ENCODE measurements at regions not wholly inside any gene's neighbourhood (a gene's known extent, or its start where the extent isn't known, plus 50 kb on each side); places are given as distances from the start of the nearest gene placed in this dataset.
"Not testable (repeated sequence)": the region's sequence is repeated elsewhere in the genome, so short reads cannot be mapped to it uniquely, and the experiment has no call there.

DNA sequence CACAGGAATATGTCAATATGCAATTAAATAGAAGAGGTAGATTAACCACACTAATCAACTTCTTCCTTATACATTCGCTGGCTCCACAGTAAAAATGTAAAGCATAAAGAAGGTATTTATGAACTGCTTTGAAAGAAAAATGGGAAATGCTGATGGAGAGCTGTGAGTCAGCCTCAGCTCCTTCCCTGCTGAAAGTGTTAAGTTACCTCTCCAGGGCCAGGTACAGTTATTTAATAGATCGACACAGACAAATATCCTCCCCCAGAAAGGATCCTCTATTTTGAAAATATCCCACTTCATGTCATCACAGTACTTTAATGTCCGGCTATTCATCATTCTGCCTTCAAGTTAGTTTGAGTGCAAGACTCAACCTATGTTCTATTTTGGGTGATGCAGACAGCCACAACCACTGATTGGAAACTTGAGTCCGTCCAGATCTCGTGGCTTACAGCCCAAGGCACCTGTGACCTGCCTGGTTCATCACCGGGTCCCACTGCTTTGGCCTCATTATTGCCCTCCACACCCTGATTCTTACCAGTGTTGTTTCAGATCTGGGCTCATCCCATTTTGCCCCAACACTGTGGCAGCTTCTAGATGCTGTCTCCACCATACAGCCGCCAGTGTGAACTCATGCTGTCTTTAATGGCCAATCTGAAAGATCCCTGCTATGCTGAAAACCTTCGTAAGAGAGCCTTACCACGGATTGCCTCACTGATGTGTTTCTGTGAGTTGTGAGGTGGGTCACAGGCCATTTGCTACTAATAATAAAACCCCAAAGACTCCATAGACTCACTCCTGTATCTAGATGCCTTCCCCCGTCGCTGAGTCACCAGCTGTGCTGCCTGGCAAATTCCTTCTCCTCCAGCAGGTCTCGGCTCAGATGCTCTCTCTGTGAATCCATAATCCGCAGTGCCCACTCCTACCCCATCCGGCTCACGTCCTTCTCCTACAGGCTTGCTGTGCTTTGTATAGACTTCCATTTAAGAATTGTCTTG is 56.2 kb upstream of the DDAH1 start:
- intact Hi-C loops (cut with DNase I); DNase-seq: not testable (repeated sequence)
- peak; percentile 21 for ATAC-seq (ENCODE audit: poor library complexity)

DNA sequence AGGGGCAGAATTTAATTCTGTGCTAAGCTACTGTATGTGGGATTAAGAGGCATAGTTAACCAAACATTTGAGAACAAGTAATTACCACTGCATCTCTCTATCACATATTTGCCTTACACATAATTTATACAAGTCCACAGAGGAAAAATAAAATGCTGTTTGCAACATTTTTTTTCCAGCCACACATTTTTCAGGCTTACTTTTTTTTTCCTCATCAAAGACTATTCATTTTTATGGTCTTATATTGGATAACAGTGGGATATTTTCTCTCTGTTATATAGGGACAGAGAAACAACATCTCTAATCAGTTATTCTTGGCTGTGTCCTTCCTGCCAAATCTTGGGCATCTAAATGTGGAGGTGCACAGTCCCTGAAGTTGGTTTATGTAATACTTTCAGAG is 57.5 kb upstream of the DDAH1 start:
- intact Hi-C loops (cut with DNase I); DNase-seq; ATAC-seq (ENCODE audit: poor library complexity): not testable (repeated sequence)

DNA sequence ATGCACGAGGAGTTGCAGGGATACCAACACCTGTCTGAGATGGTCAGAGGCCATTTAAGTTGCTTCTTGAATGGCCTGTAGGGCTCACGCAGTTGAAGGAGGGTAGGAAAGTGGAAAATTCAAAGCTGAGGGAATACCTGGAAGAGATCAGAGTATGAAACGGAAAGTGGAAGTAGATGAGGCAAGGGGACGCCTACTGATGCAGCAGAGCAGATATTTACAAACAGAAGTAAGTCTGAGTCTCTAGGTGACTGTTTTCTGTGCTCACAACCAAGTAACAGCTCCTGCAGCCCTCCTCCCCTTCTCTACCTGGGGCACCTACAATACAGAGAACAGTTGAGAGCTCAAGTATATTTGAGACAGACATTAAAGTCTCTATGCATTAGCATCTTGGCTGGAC is 57.5 kb upstream of the CCN1 start:
- DNase-seq; intact Hi-C loops (cut with DNase I); ATAC-seq (ENCODE audit: poor library complexity): not testable (repeated sequence)

DNA sequence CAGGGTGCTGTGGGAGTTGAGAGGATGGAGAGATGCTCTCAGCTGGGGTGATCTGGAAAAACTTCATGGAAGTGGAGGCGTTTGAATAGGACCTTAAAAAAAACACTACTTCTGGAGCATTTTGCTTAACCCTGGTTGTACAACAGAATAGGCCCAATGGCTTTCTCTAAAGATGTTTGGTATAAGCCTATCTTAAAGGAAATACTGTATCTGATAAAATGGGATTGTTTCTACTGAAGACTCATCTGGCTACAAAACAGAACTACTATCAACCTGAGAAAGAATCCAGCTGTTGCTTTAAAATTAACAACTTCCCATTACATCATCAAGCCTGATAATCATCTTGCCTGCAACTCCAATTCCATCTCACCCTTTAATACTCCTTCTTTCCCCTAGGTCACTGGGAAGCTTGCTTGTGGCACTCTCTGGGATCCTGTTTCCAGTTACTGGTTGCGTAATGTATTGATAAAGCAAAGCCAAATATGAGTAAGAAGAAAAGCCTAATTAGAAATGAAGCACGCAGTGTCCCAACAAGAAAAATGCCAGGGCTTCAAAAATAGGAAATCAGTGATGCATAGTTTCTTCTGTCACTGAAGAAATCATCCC is 56.2 kb upstream of the CCN1 start:
- DNase-seq, result not testable (repeated sequence)
- ATAC-seq (ENCODE audit: poor library complexity), result peak; percentile 86

GRCh38 chr1:85525591-85525991 is 55.0 kb upstream of the CCN1 start:
- not testable (repeated sequence) for DNase-seq

More for the DNA sequence above, 56.2 kb upstream of the CCN1 start:
- intact Hi-C loops (cut with DNase I), result not testable (repeated sequence)

GRCh38 chr1:85526216-85526615 is 54.3 kb upstream of the CCN1 start:
- DNase-seq; intact Hi-C loops (cut with DNase I); ATAC-seq (ENCODE audit: poor library complexity): not testable (repeated sequence)

More at GRCh38 chr1:85525591-85525991, 55.0 kb upstream of the CCN1 start:
- peak; percentile 59 for ATAC-seq (ENCODE audit: poor library complexity)
- intact Hi-C loops (cut with DNase I), result not testable (repeated sequence)

DNA sequence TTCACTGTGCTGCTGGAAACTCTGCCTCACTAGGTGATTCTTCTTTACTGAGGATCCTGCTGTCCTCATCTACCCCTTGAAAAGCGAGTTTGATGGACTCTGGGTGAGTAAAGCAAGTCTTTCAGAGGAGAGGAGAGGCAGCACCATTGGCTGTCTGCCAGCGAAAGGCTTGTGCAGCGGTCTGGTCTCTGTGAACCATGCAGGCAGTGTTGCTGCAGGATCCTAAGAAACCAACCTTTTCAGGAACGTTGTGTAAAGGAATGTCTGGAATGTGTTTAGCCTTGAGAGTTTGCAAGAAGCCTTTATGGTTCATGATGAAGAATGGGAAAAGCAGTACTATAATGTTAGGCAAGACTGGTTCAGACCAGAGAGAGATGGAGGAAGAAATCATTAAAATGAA is 53.4 kb upstream of the CCN1 start:
- DNase-seq (peak; percentile 80), ATAC-seq (ENCODE audit: poor library complexity) (peak; percentile 46)
- intact Hi-C loops (cut with DNase I), result not testable (repeated sequence)
